ENCODE measurements at regions not wholly inside any gene's neighbourhood (a gene's known extent, or its start where the extent isn't known, plus 50 kb on each side); places are given as distances from the start of the nearest gene placed in this dataset.
"Not testable (repeated sequence)": the region's sequence is repeated elsewhere in the genome, so short reads cannot be mapped to it uniquely, and the experiment has no call there.

DNA sequence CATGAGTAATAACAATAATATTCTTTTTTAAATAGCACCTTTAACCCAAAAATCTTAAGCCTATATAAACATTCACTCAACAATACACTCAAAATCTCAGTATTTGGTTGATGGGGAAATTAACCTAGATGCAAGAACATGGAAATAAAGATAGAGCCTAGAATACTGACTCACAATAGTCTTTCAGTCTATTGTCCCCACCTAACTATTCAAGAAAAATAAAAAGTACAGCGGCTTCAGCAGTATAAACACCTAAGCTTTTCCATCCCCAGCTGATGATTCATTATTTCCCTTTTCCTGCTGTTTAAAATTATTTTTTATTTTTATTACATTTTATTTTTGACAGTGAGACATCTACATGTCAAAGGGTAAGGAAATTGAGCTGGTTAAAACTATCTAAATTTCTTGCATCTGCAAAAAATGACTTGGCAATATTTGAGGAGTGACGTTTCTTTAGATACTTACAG, 201.4 kb downstream of the FZD1 start:
- FAIRE-seq: no peak

DNA sequence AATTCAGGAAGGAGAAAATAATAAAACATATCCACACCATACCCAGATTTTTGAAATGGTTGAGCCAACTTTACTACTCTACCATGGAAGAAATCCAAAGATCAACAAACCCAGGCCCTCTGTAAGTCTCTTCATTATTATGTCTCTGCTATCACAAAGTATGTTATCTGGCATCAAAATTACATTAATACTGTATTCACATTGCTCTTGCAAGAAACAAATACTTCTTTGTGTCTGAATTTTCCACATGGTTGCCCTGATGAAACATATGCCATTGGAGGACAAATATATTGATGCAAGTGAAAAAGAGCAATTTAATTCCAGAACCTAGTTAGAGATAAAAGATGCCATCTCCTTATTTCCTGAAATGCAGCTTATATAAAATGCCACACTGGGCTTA, 204.0 kb downstream of the FZD1 start:
- FAIRE-seq: no peak

DNA sequence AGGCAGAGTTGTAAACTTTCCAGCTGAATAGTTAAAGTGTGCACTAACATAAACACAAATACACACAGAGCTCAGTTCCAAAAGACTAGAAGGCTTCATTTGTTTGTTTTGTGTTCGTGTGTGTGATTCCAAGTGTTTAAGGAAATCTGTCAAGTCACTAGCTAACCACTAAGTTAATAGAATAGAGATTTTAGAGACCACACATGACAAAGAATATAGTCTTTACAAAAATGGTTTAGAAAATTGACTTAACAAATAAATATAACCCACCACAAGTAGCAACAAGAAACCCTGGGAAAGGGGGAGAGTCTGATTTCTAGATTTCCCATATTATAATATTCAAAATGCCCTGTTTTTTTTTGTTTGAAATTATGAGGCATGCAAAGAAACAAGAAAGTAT, 209.4 kb downstream of the FZD1 start:
- FAIRE-seq: no peak

DNA sequence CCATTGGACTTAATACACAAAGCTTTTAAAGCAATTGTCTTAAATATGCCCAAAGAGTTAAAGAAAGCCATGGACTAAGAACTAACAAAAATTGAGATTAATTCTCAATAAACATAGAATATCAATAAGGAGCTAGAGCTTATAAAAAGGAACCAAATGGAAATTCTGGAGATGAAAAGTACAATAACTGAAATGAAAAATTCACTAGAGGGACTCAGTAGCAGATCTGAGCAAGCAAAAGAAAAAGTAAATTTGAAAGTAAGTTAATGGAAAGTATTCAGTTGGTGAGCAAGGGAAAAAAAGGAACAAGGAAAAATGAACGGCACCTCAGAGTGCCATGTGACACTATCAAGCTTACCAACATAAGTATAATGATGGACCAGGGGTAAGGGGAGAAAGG, 209.8 kb downstream of the FZD1 start:
- no peak for FAIRE-seq

DNA sequence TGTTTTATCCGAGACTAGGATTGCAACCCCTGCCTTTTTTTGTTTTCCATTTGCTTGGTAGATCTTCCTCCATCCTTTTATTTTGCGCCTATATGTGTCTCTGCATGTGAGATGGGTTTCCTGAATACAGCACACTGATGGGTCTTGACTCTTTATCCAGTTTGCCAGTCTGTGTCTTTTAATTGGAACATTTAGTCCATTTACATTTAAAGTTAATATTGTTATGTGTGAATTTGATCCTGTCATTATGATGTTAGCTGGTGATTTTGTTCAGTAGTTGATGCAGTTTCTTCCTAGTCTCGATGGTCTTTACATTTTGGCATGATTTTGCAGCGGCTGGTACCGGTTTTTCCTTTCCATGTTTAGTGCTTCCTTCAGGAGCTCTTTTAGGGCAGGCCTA, 216.2 kb downstream of the FZD1 start:
- not testable (repeated sequence) for FAIRE-seq

DNA sequence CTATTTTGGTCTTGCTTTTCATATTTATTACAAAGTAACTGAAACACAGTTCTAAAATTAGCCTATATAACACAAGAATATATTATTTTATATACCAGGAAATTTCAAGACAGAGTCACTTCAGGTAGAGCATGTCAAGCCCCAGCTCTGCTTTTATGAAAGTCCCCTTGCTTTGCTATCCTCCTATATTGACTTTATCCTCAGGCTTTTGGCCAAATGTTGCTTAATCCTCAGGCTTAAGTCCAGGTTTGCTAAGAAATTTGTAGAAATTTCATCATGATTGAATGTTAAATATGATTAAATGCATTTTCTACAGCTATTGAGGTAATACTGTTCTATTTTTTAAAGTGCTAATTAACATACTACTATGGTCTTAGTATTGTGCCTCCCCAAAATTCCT, 227.6 kb downstream of the FZD1 start:
- FAIRE-seq: no peak

DNA sequence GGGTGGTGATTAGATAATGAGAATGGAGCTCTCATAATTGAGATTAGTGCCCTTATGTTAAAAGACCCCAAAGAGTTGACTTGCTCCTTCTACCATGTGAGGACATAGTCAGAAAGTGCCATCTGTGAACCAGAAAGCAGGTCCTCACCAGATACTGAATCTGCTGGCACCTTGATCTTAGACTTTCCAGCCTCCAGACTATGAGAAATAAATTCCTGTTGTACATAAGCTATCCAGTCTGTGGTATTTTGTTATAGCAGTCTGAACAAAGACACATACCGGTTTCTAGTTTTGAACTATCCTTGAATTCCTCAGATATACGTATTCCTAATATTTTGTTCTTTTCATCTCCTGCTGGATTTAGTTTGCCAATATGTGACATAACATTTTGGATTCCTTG, 228.1 kb downstream of the FZD1 start:
- FAIRE-seq: no peak

DNA sequence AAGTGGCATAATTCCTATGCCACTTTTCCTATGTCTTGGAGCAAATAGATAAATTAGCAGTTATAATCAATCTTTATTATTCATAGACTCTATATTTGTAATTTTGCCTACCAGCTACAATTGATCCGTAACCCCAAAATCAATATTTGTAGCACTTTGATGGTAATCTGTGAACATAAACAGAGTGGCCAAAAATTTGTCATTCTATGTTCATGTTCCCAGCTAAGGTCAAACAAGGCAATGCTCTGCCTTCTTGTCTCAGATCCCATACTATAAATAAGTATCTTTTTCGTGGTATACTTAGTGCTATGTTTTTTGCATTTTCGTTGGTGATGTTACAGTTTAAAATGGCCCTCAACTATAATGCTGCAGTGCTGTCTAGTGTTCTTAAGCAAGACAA, 228.5 kb downstream of the FZD1 start:
- FAIRE-seq: no peak

DNA sequence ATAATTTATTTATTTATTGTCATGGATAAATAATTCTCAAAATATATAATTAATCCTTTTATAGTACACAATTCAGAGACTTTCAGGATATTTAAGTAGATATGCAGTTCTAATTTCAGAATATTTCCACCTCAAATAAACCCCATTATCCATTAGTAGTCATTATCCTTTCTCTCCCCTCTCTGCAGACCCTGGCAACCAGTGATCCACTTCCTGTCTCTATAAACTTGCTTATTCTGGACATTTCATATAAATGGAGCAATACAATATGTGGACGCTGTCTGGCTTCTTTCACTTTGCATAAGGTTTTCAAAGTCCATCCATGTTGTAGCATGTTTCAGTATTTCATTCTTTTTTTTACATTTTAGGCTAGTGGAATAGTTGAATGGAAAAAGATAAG, 230.2 kb downstream of the FZD1 start:
- FAIRE-seq: no peak

DNA sequence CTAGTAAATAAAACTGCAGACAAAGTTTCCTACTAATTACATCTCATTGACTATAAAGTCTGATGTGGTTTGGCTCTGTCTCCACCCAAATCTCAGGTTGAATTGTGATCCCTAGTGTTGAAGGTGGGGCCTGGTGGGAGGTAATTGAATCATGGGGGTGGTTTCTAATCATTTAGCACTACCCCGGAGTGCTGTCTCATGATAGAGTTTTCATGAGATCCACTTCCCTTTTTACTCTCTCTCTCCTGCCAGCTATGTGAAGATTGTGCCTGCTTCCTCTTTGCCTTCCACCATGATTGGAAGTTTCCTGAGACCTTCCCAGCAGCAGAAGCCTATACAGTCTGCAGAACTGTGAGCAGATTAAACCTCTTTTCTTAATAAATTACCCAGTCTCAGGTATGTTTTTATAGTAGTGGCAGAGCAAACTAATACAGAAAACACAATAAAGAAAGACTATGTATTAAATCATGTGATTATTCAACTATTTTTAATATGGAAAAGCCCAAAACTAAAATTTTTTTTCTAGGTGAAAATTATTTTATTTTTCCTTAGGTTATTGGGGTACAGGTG, 232.1 kb downstream of the FZD1 start:
- FAIRE-seq: no peak

DNA sequence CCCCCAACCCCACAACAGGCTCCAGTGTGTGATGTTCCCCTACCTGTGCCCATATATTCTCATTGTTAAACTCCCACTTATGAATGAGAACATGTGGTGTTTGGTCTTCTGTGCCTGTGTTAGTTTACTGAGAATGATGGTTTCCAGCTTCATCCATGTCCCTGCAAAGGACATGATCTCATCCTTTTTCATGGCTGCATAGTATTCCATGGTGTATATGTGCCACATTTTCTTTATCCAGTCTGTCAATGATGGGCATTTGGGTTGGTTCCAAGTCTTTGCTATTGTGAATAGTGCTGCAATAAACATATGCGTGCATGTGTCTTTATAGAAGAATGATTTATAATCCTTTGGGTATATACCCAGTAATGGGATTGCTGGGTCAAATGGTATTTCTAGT, 233.0 kb downstream of the FZD1 start:
- not testable (repeated sequence) for FAIRE-seq

DNA sequence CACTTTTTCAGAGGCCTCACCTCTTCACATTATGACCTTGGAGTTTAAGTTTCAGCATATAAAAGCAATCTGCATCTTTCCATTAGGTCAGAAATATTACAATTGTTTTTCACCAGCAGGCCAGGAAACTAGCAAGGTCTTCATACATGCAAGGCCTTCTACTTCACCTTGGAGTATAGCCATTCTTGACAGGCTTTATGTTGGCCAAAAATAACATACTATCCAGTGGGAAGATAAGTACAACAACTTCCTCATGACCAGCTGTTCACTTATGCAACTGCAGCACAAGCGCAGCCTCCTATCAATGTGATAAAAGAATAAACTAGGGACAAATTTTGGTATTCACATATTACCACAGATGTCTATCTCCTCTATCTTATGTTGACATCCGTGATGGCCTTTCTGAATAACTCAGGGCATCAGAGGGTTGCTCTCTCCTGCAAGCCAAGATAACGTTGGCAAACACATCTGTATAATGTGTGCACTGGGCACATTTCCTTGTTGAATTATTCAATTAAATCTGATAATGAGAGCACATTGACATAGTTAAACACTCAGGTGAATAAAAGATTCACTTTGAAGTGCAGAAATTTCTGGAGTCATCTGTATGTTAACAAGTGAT, 239.8 kb downstream of the FZD1 start:
- no peak for FAIRE-seq

DNA sequence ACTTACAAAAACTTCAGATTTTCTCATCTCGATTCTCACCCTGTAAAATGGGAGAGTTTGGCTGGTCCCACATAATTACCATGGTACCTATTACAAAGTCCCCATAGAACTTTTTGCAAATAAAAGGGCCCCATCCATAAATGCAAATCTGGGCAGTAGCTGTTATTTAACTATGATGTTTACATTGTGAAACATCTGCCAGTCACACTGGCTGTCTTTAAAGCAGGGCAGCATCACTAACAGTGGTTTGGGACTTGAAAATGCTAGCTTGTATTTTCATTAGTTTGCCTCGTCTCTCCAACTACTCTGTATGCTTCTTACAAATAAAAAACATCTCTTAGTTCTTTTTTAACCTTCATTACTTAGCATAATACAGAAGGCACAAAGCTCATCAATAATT, 240.7 kb downstream of the FZD1 start:
- no peak for FAIRE-seq

DNA sequence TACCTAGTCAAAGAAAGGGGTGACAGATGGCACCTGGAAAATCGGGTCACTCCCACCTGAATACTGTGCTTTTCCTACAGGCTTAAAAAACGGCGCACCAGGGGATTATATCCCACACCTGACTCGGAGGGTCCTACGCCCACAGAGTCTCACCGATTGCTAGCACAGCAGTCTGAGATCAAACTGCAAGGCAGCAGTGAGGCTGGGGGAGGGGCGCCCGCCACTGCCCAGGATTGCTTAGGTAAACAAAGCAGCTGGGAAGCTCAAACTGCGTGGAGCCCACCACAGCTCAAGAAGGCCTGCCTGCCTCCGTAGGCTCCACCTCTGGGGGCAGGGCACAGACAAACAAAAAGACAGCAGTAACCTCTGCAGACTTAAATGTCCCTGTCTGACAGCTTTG, 242.7 kb downstream of the FZD1 start:
- FAIRE-seq: not testable (repeated sequence)

DNA sequence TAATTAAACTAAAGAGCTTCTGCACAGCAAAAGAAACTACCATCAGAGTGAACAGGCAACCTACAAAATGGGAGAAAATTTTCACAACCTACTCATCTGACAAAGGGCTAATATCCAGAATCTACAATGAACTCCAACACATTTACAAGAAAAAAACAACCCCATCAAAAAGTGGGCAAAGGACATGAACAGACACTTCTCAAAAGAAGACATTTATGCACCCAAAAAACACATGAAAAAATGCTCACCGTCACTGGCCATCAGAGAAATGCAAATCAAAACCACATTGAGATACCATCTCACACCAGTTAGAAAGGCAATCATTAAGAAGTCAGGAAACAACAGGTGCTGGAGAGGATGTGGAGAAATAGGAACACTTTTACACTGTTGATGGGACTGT, 247.6 kb downstream of the FZD1 start:
- not testable (repeated sequence) for FAIRE-seq

DNA sequence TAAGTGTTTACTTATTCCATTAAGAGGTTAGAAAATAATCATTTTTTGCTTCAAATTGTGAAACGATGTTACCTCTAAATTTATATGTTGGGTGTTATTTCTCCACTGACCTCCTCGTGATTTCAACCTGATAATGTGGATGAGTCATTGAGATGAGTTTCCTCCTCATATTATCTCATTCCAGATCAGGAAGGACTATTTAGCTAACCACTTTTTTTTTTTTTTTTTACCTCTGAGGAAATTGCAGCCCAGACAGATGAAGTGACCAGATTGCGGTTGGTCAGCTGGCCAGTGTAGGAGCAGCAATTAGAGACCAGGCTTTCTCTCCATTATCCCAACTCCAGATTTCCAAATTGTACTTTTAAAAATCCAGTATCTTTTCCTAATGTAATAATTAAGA, 248.7 kb downstream of the FZD1 start:
- FAIRE-seq: no peak

DNA sequence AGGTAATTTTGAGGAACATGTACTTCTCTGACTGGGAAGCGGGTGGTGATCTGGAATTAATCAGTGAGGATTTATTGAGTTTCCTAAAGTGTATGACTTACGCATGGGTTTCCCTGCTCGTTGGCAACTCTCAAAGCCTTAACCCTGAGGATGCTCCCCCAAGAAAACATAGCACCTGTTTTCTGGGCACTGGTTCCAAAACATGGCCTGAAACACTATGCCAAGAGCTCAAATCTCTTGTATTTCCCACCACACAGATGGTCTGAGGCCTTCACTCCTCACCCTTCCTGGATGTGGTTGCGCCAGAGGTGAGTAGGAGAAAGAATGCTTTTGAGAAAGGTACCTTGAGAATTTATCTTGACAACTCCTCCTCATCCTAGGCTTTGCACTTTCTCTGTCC, 250.4 kb downstream of the FZD1 start:
- FAIRE-seq: no peak

DNA sequence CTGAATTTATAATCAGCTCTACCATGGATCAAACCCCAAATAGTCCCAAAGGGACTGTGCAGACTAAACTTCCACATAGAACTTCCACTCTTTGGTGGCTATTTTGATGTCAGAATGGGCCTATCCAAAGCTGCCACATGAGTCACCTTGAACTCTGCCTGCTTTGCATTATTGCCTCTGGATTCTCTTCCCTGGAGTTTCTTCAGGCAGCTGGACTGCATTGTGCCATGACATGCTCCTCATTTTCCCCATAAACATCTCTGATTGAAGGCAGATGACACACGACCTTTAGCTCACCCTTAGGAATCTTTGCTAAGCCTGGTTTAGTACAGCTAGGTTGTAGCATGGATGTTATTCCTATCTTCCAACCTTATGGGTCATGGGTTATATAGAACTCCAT, 251.7 kb downstream of the FZD1 start:
- no peak for FAIRE-seq

DNA sequence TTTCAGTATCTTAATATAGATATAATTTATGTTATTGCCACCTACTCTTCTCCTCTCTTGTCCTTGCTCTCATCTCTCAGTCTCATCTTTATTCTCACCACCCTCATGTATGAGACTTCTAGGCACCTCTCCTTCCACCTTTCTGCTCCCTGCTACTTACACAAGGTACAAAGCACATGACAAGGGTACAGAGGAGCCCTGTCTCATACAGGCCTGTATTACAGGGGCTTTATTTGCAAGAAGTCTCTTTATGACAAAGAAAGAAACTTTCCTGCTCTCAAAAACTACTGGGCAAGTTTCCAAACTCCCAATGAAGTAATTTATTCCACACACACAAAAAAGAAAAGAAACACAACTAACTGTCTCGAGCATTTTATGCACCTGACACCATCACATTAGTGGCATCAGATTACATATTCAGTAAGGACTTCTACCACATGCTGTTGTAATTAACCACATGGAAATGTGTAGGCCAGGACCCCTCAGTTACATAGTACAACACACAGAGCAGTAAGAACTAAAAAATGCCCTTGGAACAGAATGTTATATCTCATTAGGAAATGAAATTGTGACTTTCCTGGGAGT, 253.1 kb downstream of the FZD1 start:
- FAIRE-seq: no peak

DNA sequence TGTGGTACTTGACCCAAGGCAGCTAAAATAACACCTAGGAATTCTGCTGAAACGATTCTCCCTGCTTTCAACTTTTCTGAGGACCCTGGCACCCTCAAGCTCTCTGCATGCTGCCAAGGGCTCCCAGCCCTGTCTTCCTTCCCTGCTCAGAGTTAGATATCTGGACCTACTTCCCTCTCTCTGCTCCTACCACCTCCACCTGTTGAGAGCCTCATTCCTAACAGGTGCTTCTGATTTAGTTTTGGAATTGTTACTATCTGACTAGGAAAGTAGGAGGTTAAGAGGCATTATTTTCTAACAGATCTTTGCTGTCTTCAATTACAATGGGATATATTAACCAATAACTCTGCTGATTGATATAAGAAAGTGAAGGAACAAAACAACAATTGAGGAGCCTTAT, 253.8 kb downstream of the FZD1 start:
- FAIRE-seq: no peak

DNA sequence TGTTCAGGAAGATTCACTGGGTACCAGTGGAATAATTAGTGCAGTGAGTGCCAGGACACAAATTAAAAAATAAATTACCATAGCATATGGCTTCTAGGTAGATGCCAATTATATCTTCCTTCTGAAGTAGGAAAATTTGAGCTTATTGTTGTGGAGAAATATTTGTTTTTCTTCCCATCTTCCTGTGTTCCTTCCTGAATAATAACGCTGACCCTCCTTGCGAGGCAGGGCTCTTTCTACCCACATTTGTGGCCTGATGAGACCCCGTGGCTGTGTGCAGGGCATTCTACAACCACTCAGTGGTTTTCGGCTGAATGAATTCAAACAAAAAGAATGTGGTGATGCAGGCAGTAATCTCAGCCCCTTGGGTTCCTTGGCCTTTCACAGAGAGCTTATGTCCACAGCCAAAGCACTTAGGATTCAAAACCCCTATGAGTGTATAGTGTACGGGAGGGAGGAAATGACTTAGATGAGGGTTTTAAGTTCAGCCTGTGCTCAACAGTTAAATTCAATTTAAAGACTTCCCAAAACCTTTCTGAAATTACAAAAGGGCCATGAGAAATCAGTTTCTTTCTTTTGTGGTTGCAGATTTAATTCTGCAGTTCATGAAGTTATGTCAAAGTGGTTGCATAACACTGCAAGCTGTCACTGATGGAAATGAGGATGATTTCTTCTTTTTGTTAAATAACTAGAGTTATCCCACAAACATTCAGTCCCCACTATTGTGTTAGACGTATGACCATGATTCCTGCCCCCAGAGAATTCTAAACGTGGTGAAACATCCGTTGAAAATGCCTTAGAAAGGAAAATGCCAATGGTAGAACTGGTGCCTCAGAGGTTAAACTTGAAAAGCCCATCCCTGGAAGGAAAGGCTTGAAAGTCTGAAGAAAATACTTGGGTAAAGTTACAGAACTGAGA, 255.3 kb downstream of the FZD1 start:
- FAIRE-seq: no peak

DNA sequence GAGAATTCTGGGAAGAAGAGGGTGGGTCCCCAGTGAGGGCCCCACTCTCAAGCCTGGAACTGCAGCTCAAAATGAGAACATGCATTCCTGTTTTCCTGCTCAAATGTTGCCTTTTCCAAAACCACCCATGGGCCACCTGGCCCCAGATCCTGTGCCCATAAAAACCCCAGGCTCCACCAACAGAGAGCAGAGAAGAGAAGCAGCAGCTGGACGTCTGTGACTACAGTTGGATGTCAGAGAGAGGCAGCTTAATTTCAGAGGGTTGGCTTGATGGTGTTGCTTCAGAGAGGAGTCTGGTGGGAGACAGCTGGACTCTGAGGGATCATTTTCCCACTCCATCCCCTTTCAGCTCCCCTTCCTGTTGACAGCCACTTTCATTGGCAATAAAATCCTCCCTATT, 256.4 kb downstream of the FZD1 start:
- FAIRE-seq: no peak

DNA sequence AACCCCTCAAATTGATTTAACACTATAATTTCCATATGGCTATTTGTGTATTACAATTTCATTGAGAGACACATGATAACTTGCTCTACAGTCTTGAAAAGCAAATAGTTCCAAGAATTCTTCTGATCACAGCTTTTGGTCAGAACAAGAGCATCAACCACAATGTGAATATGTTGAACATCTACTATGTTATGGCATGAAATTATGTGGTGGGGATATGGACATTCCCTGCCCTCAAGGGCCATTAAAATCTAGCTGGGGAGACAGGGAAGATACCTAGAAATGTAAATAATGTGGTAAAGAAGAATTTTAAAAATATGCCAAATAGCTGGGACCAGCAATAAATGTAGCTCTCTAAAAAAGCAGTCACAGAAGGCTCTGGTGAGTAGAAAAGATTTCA, 262.2 kb downstream of the FZD1 start:
- FAIRE-seq: no peak

DNA sequence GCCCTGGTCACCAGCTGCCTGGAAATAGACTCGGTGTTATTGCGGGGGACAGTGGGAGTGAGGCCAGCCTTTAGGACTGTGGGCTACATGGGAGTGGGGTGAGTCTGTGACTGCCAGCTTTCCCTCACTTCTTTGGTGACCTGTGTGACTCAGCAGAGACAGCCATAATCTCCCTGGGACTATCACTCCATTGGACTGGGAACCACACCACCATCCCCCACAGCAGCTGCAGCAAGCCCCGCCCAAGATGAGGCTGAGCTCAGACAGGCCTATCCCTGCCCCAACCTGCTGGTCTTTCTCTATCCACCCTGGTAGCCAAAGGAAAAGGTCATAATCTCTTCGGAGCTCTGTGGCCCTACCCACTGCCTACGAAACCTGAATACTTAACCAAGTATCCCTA, 263.2 kb downstream of the FZD1 start:
- FAIRE-seq: no peak

All from islet of Langerhans (tissue), 1 donor.